GM19324 (cell line): ENCODE measurements at regions not wholly inside any gene's neighbourhood (a gene's known extent, or its start where the extent isn't known, plus 50 kb on each side); places are given as distances from the start of the nearest gene placed in this dataset.

Experiments
- ATAC-seq: cut with Tn5 transposase; IDR thresholded peaks from one replicate; pipeline ENCODE4 v1.9.1; 2021; ENCODE audit warnings: mild to moderate bottlenecking, moderate library complexity; ENCODE audit not compliant: unreplicated experiment, low FRiP score

- ATAC-seq, result no peak
Measured at GRCh38 chr11:92642177-92642931, 327.1 kb upstream of the MTNR1B start.

GRCh38 chr11:92643827-92644226 is 325.6 kb upstream of the MTNR1B start:
- ATAC-seq, result no peak

GRCh38 chr11:92644595-92645445 is 324.6 kb upstream of the MTNR1B start:
- ATAC-seq, result no peak

- no peak for ATAC-seq
Measured at GRCh38 chr11:92651159-92651558, 318.3 kb upstream of the MTNR1B start.

- ATAC-seq, result no peak
Measured at GRCh38 chr11:92653454-92653853, 316.0 kb upstream of the MTNR1B start.

GRCh38 chr11:92656783-92657182 is 312.7 kb upstream of the MTNR1B start:
- ATAC-seq, result no peak

GRCh38 chr11:92657226-92657625 is 312.2 kb upstream of the MTNR1B start:
- no peak for ATAC-seq

GRCh38 chr11:92658733-92659132 is 310.7 kb upstream of the MTNR1B start:
- no peak for ATAC-seq

GRCh38 chr11:92659793-92660192 is 309.7 kb upstream of the MTNR1B start:
- ATAC-seq, result no peak

GRCh38 chr11:92662601-92663360 is 306.7 kb upstream of the MTNR1B start:
- ATAC-seq, result no peak

- no peak for ATAC-seq
Measured at GRCh38 chr11:92663539-92663938, 305.9 kb upstream of the MTNR1B start.

- no peak for ATAC-seq
Measured at GRCh38 chr11:92667486-92668152, 301.8 kb upstream of the MTNR1B start.

GRCh38 chr11:92670308-92670890 is 299.1 kb upstream of the MTNR1B start:
- ATAC-seq, result no peak

- no peak for ATAC-seq
Measured at GRCh38 chr11:92671081-92671480, 298.4 kb upstream of the MTNR1B start.

- no peak for ATAC-seq
Measured at GRCh38 chr11:92675303-92675702, 294.1 kb upstream of the MTNR1B start.

- no peak for ATAC-seq
Measured at GRCh38 chr11:92675810-92676209, 293.6 kb upstream of the MTNR1B start.

- no peak for ATAC-seq
Measured at GRCh38 chr11:92678008-92678611, 291.3 kb upstream of the MTNR1B start.

GRCh38 chr11:92681586-92681985 is 287.9 kb upstream of the MTNR1B start:
- no peak for ATAC-seq

- no peak for ATAC-seq
Measured at GRCh38 chr11:92682136-92682535, 287.3 kb upstream of the MTNR1B start.

- no peak for ATAC-seq
Measured at GRCh38 chr11:92682952-92683351, 286.5 kb upstream of the MTNR1B start.
